Endothelial cell of umbilical vein (primary cell): ENCODE measurements at regions not wholly inside any gene's neighbourhood (a gene's known extent, or its start where the extent isn't known, plus 50 kb on each side); places are given as distances from the start of the nearest gene placed in this dataset.

Experiments
- BruUV-seq: library from RNA; stranded (reverse); fragments of 400-500 nt; replicated peaks from 2 replicates; lab custom pipeline; 2021; lab: Mats Ljungman, UMichigan
- CTCF ChIA-PET: fragments of 300-600, 350-600 bp; sonication (Branson Sonifier 250); formaldehyde crosslinking; loops from one replicate; lab custom pipeline; 2021; ENCODE audit warnings: antibody characterized with exemption, inconsistent platforms; lab: Charles Lee
- POLR2A ChIA-PET: fragments of 300-600, 350-600 bp; sonication (Branson Sonifier 250); formaldehyde crosslinking; loops from one replicate; lab custom pipeline; 2021; ENCODE audit warnings: antibody characterized with exemption, inconsistent platforms; lab: Charles Lee
- DNase-seq: peaks from one replicate; pipeline ENCODE4 v3.0.0-alpha.2; 2011; ENCODE audit warnings: low read depth, low spot score
- FAIRE-seq: peaks from 2 replicates; lab custom pipeline; 2011; peaks lifted over from hg19 to GRCh38; lab: Jason Lieb, UNC
- H2AFZ ChIP-seq: 2 replicates; pipeline ENCODE4 v1.6.0; 2012; ENCODE audit warnings: low read depth, low read length, control low read depth, inconsistent platforms
- H3K27ac ChIP-seq: 2 replicates; pipeline ENCODE4 v1.5.1; 2011; ENCODE audit warnings: low read depth, mild to moderate bottlenecking, control low read depth, low read length, moderate library complexity; ENCODE audit not compliant: insufficient read depth
- H3K27me3 ChIP-seq, 2 experiments: 2 replicates each; pipeline versions ENCODE4 v1.6.0 to v1.6.1; 2011; ENCODE audit warnings: low read length in 2 of 2, mixed read lengths in 1 of 2; ENCODE audit not compliant: control insufficient read depth in 2 of 2, insufficient read depth in 2 of 2
- H3K36me3 ChIP-seq, 2 experiments: 2 replicates in 1 of 2; 3 replicates in 1 of 2; pipeline ENCODE4 v1.5.1; 2011; ENCODE audit warnings: low read length in 2 of 2, mild to moderate bottlenecking in 1 of 2, moderate library complexity in 1 of 2; ENCODE audit not compliant: control insufficient read depth in 2 of 2, insufficient read depth in 2 of 2; ENCODE audit errors: extremely low read depth in 1 of 2
- H3K4me1 ChIP-seq: 3 replicates; pipeline ENCODE4 v1.5.1; 2011; ENCODE audit warnings: mild to moderate bottlenecking, low read length; ENCODE audit not compliant: control insufficient read depth, insufficient read depth; ENCODE audit errors: extremely low read depth
- H3K4me2 ChIP-seq: 2 replicates; pipeline ENCODE4 v1.6.1; 2011; ENCODE audit warnings: low read length, control low read depth, mixed read lengths; ENCODE audit not compliant: insufficient read depth
- H3K4me3 ChIP-seq, 3 experiments: fragments of 200-600 bp in 1 of 3; sonication (generic), shearing (Covaris generic) in 1 of 3; replicated peaks in 1 of 3; 2 replicates each; pipeline ENCODE4 v1.5.1; 2011 to 2016; ENCODE audit warnings: control low read depth in 3 of 3, low read length in 3 of 3, mild to moderate bottlenecking in 2 of 3, inconsistent platforms in 1 of 3, low read depth in 1 of 3, moderate library complexity in 1 of 3; ENCODE audit not compliant: insufficient read depth in 1 of 3
- H3K79me2 ChIP-seq: 2 replicates; pipeline ENCODE4 v1.6.0; 2012; ENCODE audit warnings: low read length, inconsistent platforms; ENCODE audit not compliant: control insufficient read depth, insufficient read depth
- H3K9ac ChIP-seq: replicated peaks from 2 replicates; pipeline ENCODE3; 2011; ENCODE audit warnings: low read length, control low read depth; ENCODE audit not compliant: insufficient read depth; ENCODE audit errors: extremely low read depth
- H3K9me1 ChIP-seq: replicated peaks from 3 replicates; pipeline ENCODE4 v1.6.0; 2011; ENCODE audit warnings: mild to moderate bottlenecking, low read length; ENCODE audit not compliant: control insufficient read depth, insufficient read depth; ENCODE audit errors: extremely low read depth
- H3K9me3 ChIP-seq: replicated peaks from 2 replicates; pipeline ENCODE4 v1.5.1; 2012; ENCODE audit warnings: low read length, inconsistent platforms; ENCODE audit not compliant: control insufficient read depth, insufficient read depth
- H4K20me1 ChIP-seq: replicated peaks from 2 replicates; pipeline ENCODE3; 2011; ENCODE audit warnings: mild to moderate bottlenecking, low read length; ENCODE audit not compliant: control insufficient read depth, insufficient read depth; ENCODE audit errors: extremely low read depth
- CTCF ChIP-seq, 2 donors: IDR thresholded peaks; 1 replicate in 1 of 2; 2 replicates in 1 of 2; pipeline ENCODE4 v1.5.1; 2011; ENCODE audit warnings: low read length in 2 of 2, mild to moderate bottlenecking in 2 of 2, moderate library complexity in 2 of 2, control low read depth in 1 of 2, inconsistent platforms in 1 of 2, low read depth in 1 of 2; ENCODE audit not compliant: insufficient read depth in 1 of 2; ENCODE audit errors: extremely low read depth in 1 of 2
- EZH2 ChIP-seq: IDR thresholded peaks from 2 replicates; pipeline ENCODE4 v1.6.1; 2012; ENCODE audit warnings: borderline replicate concordance, low read depth, mild to moderate bottlenecking, moderate library complexity, low read length, inconsistent platforms; ENCODE audit not compliant: severe bottlenecking
- FOS ChIP-seq: IDR thresholded peaks from 2 replicates; pipeline ENCODE4 v1.6.1; 2011; ENCODE audit warnings: mild to moderate bottlenecking, low read length, moderate library complexity, borderline replicate concordance; ENCODE audit not compliant: insufficient read depth
- GATA2 ChIP-seq: IDR thresholded peaks from 2 replicates; pipeline ENCODE4 v1.7.0; 2011; ENCODE audit warnings: low read depth, mild to moderate bottlenecking, moderate library complexity, mixed read lengths, low read length; ENCODE audit not compliant: insufficient read length, insufficient read depth
- JUN ChIP-seq: IDR thresholded peaks from 2 replicates; pipeline ENCODE4 v1.6.1; 2011; ENCODE audit warnings: borderline replicate concordance, low read depth; ENCODE audit not compliant: insufficient read length, insufficient read depth
- MAX ChIP-seq: IDR thresholded peaks from 2 replicates; pipeline ENCODE4 v1.6.1; 2011; ENCODE audit not compliant: insufficient read depth, insufficient read length
- MYC ChIP-seq: IDR thresholded peaks from one replicate; pipeline ENCODE4 v1.6.1; 2011; ENCODE audit warnings: mild to moderate bottlenecking, low read depth, low read length
- POLR2A ChIP-seq: IDR thresholded peaks from 2 replicates; pipeline ENCODE4 v1.6.1; 2012; ENCODE audit warnings: low read depth, mild to moderate bottlenecking, control low read depth, low read length
- POLR2AphosphoS5 ChIP-seq: IDR thresholded peaks from 2 replicates; pipeline ENCODE4 v1.6.1; 2012; ENCODE audit warnings: low read depth, mild to moderate bottlenecking, control low read depth, low read length, moderate library complexity; ENCODE audit not compliant: insufficient read depth
- dilution Hi-C: fragments of 300-500 bp; cut with MboI; formaldehyde crosslinking; loops from one replicate; pipeline ENCODE4 v1.15.0; 2019; ENCODE audit warnings: low sequenced_read_pairs; ENCODE audit not compliant: extremely low pct_ligation_motif_present
- intact Hi-C: fragments of 100-400 bp; cut with micrococcal nuclease; formaldehyde crosslinking; loops from one replicate; pipeline ENCODE4 v1.10.0; 2022

- no peak overlapping the region for H3K4me2 ChIP-seq
- H2AFZ ChIP-seq: no peak overlapping the region
- H3K27me3 ChIP-seq: no peaks in the 10 kb centered on the region
- intact Hi-C loops: no loop called here
- CTCF ChIA-PET: no interaction called here
- H3K4me1 ChIP-seq: no peaks in the 10 kb centered on the region
- no peak overlapping the region for H3K9ac ChIP-seq
- no peaks in the 10 kb centered on the region for H3K9me3 ChIP-seq
- no peaks in the 10 kb centered on the region for H4K20me1 ChIP-seq
- dilution Hi-C loops: no loop called here
- BruUV-seq: no TSS peak
- H3K9me1 ChIP-seq: no peaks in the 10 kb centered on the region
- no peaks in the 10 kb centered on the region for H3K79me2 ChIP-seq
- DNase-seq (no peak), FAIRE-seq (no peak)
- no peaks in the 10 kb centered on the region for H3K36me3 ChIP-seq
- H3K4me3 ChIP-seq: no peak overlapping the region
- POLR2A ChIA-PET: no interaction called here
- H3K27ac ChIP-seq: no peak overlapping the region
- TF ChIP-seq FOS (no peak), JUN (no peak), POLR2AphosphoS5 (no peak)
Observed at GRCh38 chr2:52386433-52387030, 1354.6 kb upstream of the NRXN1 start.

DNA sequence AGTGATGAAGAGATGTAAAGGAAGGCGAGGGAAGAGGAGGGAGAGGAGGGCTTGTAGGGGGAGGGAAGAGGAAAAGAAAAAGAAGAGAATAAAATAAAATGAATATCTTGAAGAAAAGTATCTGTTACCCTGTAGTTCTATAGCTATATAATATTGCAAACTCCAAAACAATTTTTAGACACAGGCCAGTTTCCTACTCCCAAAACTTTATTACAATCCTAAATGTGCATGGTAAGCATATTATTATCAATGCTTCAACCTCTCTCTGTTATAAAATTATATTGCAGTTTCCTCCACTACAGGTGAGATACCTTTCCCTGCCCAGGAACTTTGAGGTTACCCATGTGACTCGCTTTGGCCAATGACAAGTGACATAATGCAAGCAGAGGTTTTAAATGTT is 1351.6 kb upstream of the NRXN1 start:
- CTCF ChIA-PET: no interaction called here
- no TSS peak for BruUV-seq
- intact Hi-C loops: no loop called here
- Histone ChIP-seq H3K9ac (no peak overlapping the region), H3K36me3 (no peaks in the 10 kb centered on the region), H3K27me3 (no peaks in the 10 kb centered on the region), H3K4me1 (no peaks in the 10 kb centered on the region), H3K79me2 (no peaks in the 10 kb centered on the region), H3K9me3 (no peaks in the 10 kb centered on the region), H3K9me1 (no peaks in the 10 kb centered on the region), H3K27ac (no peak overlapping the region), H2AFZ (no peak overlapping the region), H3K4me2 (no peak overlapping the region), H3K4me3 (no peak overlapping the region), H4K20me1 (no peaks in the 10 kb centered on the region)
- FAIRE-seq (no peak), DNase-seq (no peak)
- dilution Hi-C loops: no loop called here
- TF ChIP-seq GATA2 (no peak), POLR2A (no peak), FOS (no peak), POLR2AphosphoS5 (no peak), CTCF (IDR thresholded peaks at IDR 0.05; ENCODE audit: extremely low read depth in 1 of 2, insufficient read depth in 1 of 2, low read depth in 1 of 2, low read length in 2 of 2) (no peak), JUN (no peak), MYC (no peak), EZH2 (no peak), MAX (no peak)
- POLR2A ChIA-PET: no interaction called here
